Fibroblast of lung (primary cell): ENCODE measurements at regions not wholly inside any gene's neighbourhood (a gene's known extent, or its start where the extent isn't known, plus 50 kb on each side); places are given as distances from the start of the nearest gene placed in this dataset.

Source experiments
- DNase-seq, 2 donors: peaks; one replicate each; pipeline versions ENCODE4 v3.0.0 to v3.0.0-alpha.2; 2010; ENCODE audit warnings: low read depth in 2 of 2
- H2AFZ ChIP-seq: 2 replicates; pipeline ENCODE4 v1.5.1; 2012; ENCODE audit warnings: low read length, control low read depth, inconsistent platforms
- H3K27ac ChIP-seq: 2 replicates; pipeline ENCODE4 v1.5.1; 2011; ENCODE audit warnings: low read length, control low read depth; ENCODE audit not compliant: insufficient read depth
- H3K27me3 ChIP-seq: 2 replicates; pipeline ENCODE4 v1.5.1; 2011; ENCODE audit warnings: mild to moderate bottlenecking, low read length; ENCODE audit not compliant: control insufficient read depth, insufficient read depth
- H3K36me3 ChIP-seq: 2 replicates; pipeline ENCODE4 v1.5.1; 2011; ENCODE audit warnings: low read length; ENCODE audit not compliant: control insufficient read depth, insufficient read depth
- H3K4me1 ChIP-seq: 2 replicates; pipeline ENCODE4 v1.5.1; 2011; ENCODE audit warnings: low read length; ENCODE audit not compliant: control insufficient read depth, insufficient read depth; ENCODE audit errors: extremely low read depth
- H3K4me2 ChIP-seq: 2 replicates; pipeline ENCODE4 v1.5.1; 2011; ENCODE audit warnings: low read length, control low read depth; ENCODE audit not compliant: insufficient read depth; ENCODE audit errors: extremely low read depth
- H3K4me3 ChIP-seq, 4 experiments: fragments of 200-600 bp in 1 of 4; sonication (generic) in 1 of 4; replicated peaks in 1 of 4; 2 replicates each; pipeline ENCODE4 v1.5.1; 2011 to 2016; ENCODE audit warnings: low read length in 4 of 4, low read depth in 3 of 4, mild to moderate bottlenecking in 3 of 4, control low read depth in 2 of 4, inconsistent platforms in 1 of 4, mixed read lengths in 1 of 4; ENCODE audit not compliant: insufficient read depth in 1 of 4; ENCODE audit errors: control extremely low read depth in 1 of 4
- H3K79me2 ChIP-seq: 2 replicates; pipeline ENCODE4 v1.5.1; 2012; ENCODE audit warnings: mild to moderate bottlenecking, low read length, inconsistent platforms; ENCODE audit not compliant: control insufficient read depth, insufficient read depth
- H3K9ac ChIP-seq: 2 replicates; pipeline ENCODE4 v1.5.1; 2011; ENCODE audit warnings: mild to moderate bottlenecking, low read length, control low read depth; ENCODE audit not compliant: insufficient read depth
- H3K9me3 ChIP-seq: 2 replicates; pipeline ENCODE4 v1.5.1; 2012; ENCODE audit warnings: low read depth, low read length; ENCODE audit not compliant: control insufficient read depth, insufficient read depth
- H4K20me1 ChIP-seq: 2 replicates; pipeline ENCODE4 v1.5.1; 2011; ENCODE audit warnings: low read length; ENCODE audit not compliant: control insufficient read depth, insufficient read depth; ENCODE audit errors: extremely low read depth
- CTCF ChIP-seq, 2 donors: IDR thresholded peaks in 1 of 2; conservative IDR thresholded peaks in 1 of 2; 1 replicate in 1 of 2; 2 replicates in 1 of 2; pipeline ENCODE4 v1.5.1; 2011 to 2012; ENCODE audit warnings: low read length in 2 of 2, control low read depth in 1 of 2, inconsistent platforms in 1 of 2, low read depth in 1 of 2, mild to moderate bottlenecking in 1 of 2
- EZH2 ChIP-seq: IDR thresholded peaks from 2 replicates; pipeline ENCODE4 v1.5.1; 2012; ENCODE audit warnings: low read length, control low read depth, mild to moderate bottlenecking; ENCODE audit errors: missing control alignments

GRCh38 chr10:2340831-2341647 lies 603.7 kb upstream of the ADARB2 start:
- no peaks in the 10 kb centered on the region for H3K9me3 ChIP-seq
- H3K36me3 ChIP-seq: no peaks in the 10 kb centered on the region
- no peak for TF ChIP-seq EZH2
- TF ChIP-seq CTCF (conservative IDR thresholded peaks at IDR 0.05 in 1 of 2, IDR thresholded peaks at IDR 0.05 in 1 of 2; ENCODE audit: low read depth in 1 of 2, low read length in 2 of 2): no peak
- no peak overlapping the region for H3K4me2 ChIP-seq
- no peaks in the 10 kb centered on the region for H3K27me3 ChIP-seq
- no peak overlapping the region for H3K27ac ChIP-seq
- no peak overlapping the region for H2AFZ ChIP-seq
- H4K20me1 ChIP-seq: no peaks in the 10 kb centered on the region
- H3K9ac ChIP-seq: no peak overlapping the region
- no peaks in the 10 kb centered on the region for H3K79me2 ChIP-seq
- no peak for DNase-seq
- no peaks in the 10 kb centered on the region for H3K4me1 ChIP-seq
- no peak overlapping the region for H3K4me3 ChIP-seq

GRCh38 chr10:2335626-2336025 lies 598.3 kb upstream of the ADARB2 start:
- no peak for DNase-seq
- Histone ChIP-seq H3K36me3 (no peaks in the 10 kb centered on the region), H4K20me1 (no peaks in the 10 kb centered on the region), H3K4me1 (no peaks in the 10 kb centered on the region), H3K9me3 (no peaks in the 10 kb centered on the region), H3K4me2 (no peak overlapping the region), H3K27me3 (no peaks in the 10 kb centered on the region), H3K4me3 (no peak overlapping the region), H3K79me2 (no peaks in the 10 kb centered on the region), H2AFZ (no peak overlapping the region), H3K9ac (no peak overlapping the region), H3K27ac (no peak overlapping the region)
- TF ChIP-seq EZH2 (no peak), CTCF (conservative IDR thresholded peaks at IDR 0.05 in 1 of 2, IDR thresholded peaks at IDR 0.05 in 1 of 2; ENCODE audit: low read depth in 1 of 2, low read length in 2 of 2) (no peak)

- no peak for TF ChIP-seq EZH2
- no peak for TF ChIP-seq CTCF (conservative IDR thresholded peaks at IDR 0.05 in 1 of 2, IDR thresholded peaks at IDR 0.05 in 1 of 2; ENCODE audit: low read depth in 1 of 2, low read length in 2 of 2)
- Histone ChIP-seq H3K9me3 (no peaks in the 10 kb centered on the region), H3K4me1 (no peaks in the 10 kb centered on the region), H3K27ac (no peak overlapping the region), H3K9ac (no peak overlapping the region), H4K20me1 (no peaks in the 10 kb centered on the region), H3K4me2 (no peak overlapping the region), H3K79me2 (no peaks in the 10 kb centered on the region), H3K36me3 (no peaks in the 10 kb centered on the region), H3K27me3 (no peaks in the 10 kb centered on the region), H2AFZ (no peak overlapping the region), H3K4me3 (no peak overlapping the region)
- no peak for DNase-seq
Measured at GRCh38 chr10:2334575-2334974, 597.2 kb upstream of the ADARB2 start.
